ENCODE measurements at regions not wholly inside any gene's neighbourhood (a gene's known extent, or its start where the extent isn't known, plus 50 kb on each side); places are given as distances from the start of the nearest gene placed in this dataset.

DNA sequence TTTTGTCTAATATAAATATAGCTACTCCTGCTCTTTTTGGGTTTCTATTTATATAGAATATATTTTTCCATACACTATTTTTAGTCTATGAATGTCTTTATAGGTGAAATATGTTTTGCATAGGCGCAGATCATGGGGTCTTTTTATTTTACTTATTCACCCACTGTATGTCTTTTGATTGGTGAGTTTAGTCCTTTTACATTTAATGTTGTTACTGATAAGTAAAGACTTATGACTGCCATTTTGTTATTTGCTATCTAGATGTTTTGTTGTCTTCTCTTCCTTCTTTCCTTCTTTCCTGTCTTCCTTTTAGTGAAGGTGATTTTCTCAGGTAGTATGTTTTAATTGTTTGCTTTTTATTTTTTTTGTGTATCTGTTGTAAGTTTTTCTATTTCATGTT is 276.8 kb upstream of the CNTNAP2 start:
- TF ChIP-seq, protein P1, sequence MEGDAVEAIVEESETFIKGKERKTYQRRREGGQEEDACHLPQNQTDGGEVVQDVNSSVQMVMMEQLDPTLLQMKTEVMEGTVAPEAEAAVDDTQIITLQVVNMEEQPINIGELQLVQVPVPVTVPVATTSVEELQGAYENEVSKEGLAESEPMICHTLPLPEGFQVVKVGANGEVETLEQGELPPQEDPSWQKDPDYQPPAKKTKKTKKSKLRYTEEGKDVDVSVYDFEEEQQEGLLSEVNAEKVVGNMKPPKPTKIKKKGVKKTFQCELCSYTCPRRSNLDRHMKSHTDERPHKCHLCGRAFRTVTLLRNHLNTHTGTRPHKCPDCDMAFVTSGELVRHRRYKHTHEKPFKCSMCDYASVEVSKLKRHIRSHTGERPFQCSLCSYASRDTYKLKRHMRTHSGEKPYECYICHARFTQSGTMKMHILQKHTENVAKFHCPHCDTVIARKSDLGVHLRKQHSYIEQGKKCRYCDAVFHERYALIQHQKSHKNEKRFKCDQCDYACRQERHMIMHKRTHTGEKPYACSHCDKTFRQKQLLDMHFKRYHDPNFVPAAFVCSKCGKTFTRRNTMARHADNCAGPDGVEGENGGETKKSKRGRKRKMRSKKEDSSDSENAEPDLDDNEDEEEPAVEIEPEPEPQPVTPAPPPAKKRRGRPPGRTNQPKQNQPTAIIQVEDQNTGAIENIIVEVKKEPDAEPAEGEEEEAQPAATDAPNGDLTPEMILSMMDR (IDR thresholded peaks at IDR 0.05): no peak
- no peak for TF ChIP-seq POLR2A (IDR thresholded peaks at IDR 0.05; ENCODE audit: low read length)
- TF ChIP-seq EHMT2 (IDR thresholded peaks at IDR 0.05; ENCODE audit: low read depth): no peak
- TF ChIP-seq CHD4 (IDR thresholded peaks at IDR 0.05; ENCODE audit: borderline replicate concordance): no peak
- TF ChIP-seq JUNB (IDR thresholded peaks at IDR 0.05): no peak
- no peak for TF ChIP-seq CBX2 (IDR thresholded peaks at IDR 0.05; ENCODE audit: borderline replicate concordance, low read depth)
- no peak for TF ChIP-seq MYC (IDR thresholded peaks at IDR 0.05; ENCODE audit: borderline replicate concordance, low read length)
- TF ChIP-seq MAZ (IDR thresholded peaks at IDR 0.05; ENCODE audit: borderline replicate concordance, low read depth, low read length): no peak
- TF ChIP-seq ZC3H11A (IDR thresholded peaks at IDR 0.05): no peak
- TF ChIP-seq EP300 (IDR thresholded peaks at IDR 0.05): no peak
- TF ChIP-seq, protein P2, sequence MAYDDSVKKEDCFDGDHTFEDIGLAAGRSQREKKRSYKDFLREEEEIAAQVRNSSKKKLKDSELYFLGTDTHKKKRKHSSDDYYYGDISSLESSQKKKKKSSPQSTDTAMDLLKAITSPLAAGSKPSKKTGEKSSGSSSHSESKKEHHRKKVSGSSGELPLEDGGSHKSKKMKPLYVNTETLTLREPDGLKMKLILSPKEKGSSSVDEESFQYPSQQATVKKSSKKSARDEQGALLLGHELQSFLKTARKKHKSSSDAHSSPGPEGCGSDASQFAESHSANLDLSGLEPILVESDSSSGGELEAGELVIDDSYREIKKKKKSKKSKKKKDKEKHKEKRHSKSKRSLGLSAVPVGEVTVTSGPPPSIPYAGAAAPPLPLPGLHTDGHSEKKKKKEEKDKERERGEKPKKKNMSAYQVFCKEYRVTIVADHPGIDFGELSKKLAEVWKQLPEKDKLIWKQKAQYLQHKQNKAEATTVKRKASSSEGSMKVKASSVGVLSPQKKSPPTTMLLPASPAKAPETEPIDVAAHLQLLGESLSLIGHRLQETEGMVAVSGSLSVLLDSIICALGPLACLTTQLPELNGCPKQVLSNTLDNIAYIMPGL (CRISPR knock-in tag; IDR thresholded peaks at IDR 0.05; ENCODE audit: borderline replicate concordance): no peak
- TF ChIP-seq MAFK (IDR thresholded peaks at IDR 0.05; ENCODE audit: partially characterized antibody): no peak
- TF ChIP-seq, protein P3, sequence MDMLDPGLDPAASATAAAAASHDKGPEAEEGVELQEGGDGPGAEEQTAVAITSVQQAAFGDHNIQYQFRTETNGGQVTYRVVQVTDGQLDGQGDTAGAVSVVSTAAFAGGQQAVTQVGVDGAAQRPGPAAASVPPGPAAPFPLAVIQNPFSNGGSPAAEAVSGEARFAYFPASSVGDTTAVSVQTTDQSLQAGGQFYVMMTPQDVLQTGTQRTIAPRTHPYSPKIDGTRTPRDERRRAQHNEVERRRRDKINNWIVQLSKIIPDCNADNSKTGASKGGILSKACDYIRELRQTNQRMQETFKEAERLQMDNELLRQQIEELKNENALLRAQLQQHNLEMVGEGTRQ (IDR thresholded peaks at IDR 0.05): no peak

Measured in A549 (cell line).